ENCODE measurements at regions not wholly inside any gene's neighbourhood (a gene's known extent, or its start where the extent isn't known, plus 50 kb on each side); places are given as distances from the start of the nearest gene placed in this dataset.
A peak's percentile ranks its signal among the peaks of the same experiment; 100 is the strongest.
"Not testable (repeated sequence)": the region's sequence is repeated elsewhere in the genome, so short reads cannot be mapped to it uniquely, and the experiment has no call there.

GRCh38 chrX:53883196-53883595 is 161.1 kb downstream of the PHF8 start:
- no peak for DNase-seq (ENCODE audit: low read depth)

- DNase-seq (ENCODE audit: low read depth): no peak
Observed at GRCh38 chrX:53882331-53882730, 161.9 kb downstream of the PHF8 start.

- not testable (repeated sequence) for DNase-seq (ENCODE audit: low read depth)
Observed at GRCh38 chrX:53880786-53881185, 163.5 kb downstream of the PHF8 start.

GRCh38 chrX:53859890-53860289 is 173.4 kb upstream of the HUWE1 start:
- DNase-seq (ENCODE audit: low read depth): no peak

- DNase-seq (ENCODE audit: low read depth): peak; percentile 21
Observed at GRCh38 chrX:53831662-53832635, 145.4 kb upstream of the HUWE1 start.

- DNase-seq (ENCODE audit: low read depth): no peak
Observed at GRCh38 chrX:53824686-53825085, 138.2 kb upstream of the HUWE1 start.

- DNase-seq (ENCODE audit: low read depth): not testable (repeated sequence)
Observed at GRCh38 chrX:53818115-53818514, 131.6 kb upstream of the HUWE1 start.

GRCh38 chrX:53817548-53817947 is 131.0 kb upstream of the HUWE1 start:
- no peak for DNase-seq (ENCODE audit: low read depth)

GRCh38 chrX:53813670-53814440 is 127.3 kb upstream of the HUWE1 start:
- DNase-seq (ENCODE audit: low read depth): no peak

GRCh38 chrX:53798281-53798680 is 111.8 kb upstream of the HUWE1 start:
- DNase-seq (ENCODE audit: low read depth): no peak

- no peak for DNase-seq (ENCODE audit: low read depth)
Observed at GRCh38 chrX:53795576-53795975, 109.1 kb upstream of the HUWE1 start.

GRCh38 chrX:53794181-53794580 is 107.7 kb upstream of the HUWE1 start:
- DNase-seq (ENCODE audit: low read depth): no peak

GRCh38 chrX:53768865-53769264 is 82.3 kb upstream of the HUWE1 start:
- DNase-seq (ENCODE audit: low read depth): no peak

GRCh38 chrX:53768451-53768850 is 81.9 kb upstream of the HUWE1 start:
- DNase-seq (ENCODE audit: low read depth): no peak

- no peak for DNase-seq (ENCODE audit: low read depth)
Observed at GRCh38 chrX:53767544-53767943, 81.0 kb upstream of the HUWE1 start.

- not testable (repeated sequence) for DNase-seq (ENCODE audit: low read depth)
Observed at GRCh38 chrX:53757181-53757580, 70.7 kb upstream of the HUWE1 start.

GRCh38 chrX:53746718-53747117 is 60.2 kb upstream of the HUWE1 start:
- no peak for DNase-seq (ENCODE audit: low read depth)

- DNase-seq (ENCODE audit: low read depth): no peak
Observed at GRCh38 chrX:53743244-53743643, 56.7 kb upstream of the HUWE1 start.

- DNase-seq (ENCODE audit: low read depth): no peak
Observed at GRCh38 chrX:53738370-53738906, 51.9 kb upstream of the HUWE1 start.

Data from stimulated activated CD8-positive, alpha-beta memory T cell treated with anti-CD3 and anti-CD28 coated beads, Interleukin-15, amount 100 ng/mL, for 1 hour (primary cell).